H9 (cell line): ENCODE measurements at regions not wholly inside any gene's neighbourhood (a gene's known extent, or its start where the extent isn't known, plus 50 kb on each side); places are given as distances from the start of the nearest gene placed in this dataset.

Source experiments
- DNase-seq: peaks from one replicate; pipeline ENCODE4 v3.0.0-alpha.2; 2017
- H2AFZ ChIP-seq: one replicate; pipeline ENCODE4 v1.6.1; 2013; ENCODE audit warnings: mild to moderate bottlenecking, low read length, control low read depth, moderate library complexity
- H2AK5ac ChIP-seq: 2 replicates; pipeline ENCODE4 v1.6.1; 2013; ENCODE audit warnings: low read length, control low read depth, mixed read lengths; ENCODE audit not compliant: insufficient read length
- H2BK120ac ChIP-seq: one replicate; pipeline ENCODE4 v1.6.1; 2013; ENCODE audit warnings: low read depth, mild to moderate bottlenecking, low read length, control low read depth, inconsistent platforms; ENCODE audit not compliant: poor library complexity, severe bottlenecking
- H2BK12ac ChIP-seq: 2 replicates; pipeline ENCODE4 v1.6.1; 2013; ENCODE audit warnings: low read length, control low read depth, mixed read lengths, low read depth; ENCODE audit not compliant: insufficient read length
- H2BK15ac ChIP-seq: 2 replicates; pipeline ENCODE4 v1.6.1; 2013; ENCODE audit warnings: low read depth, low read length, control low read depth
- H2BK20ac ChIP-seq: one replicate; pipeline ENCODE4 v1.6.1; 2013; ENCODE audit warnings: low read depth, mild to moderate bottlenecking, low read length, control low read depth, inconsistent platforms; ENCODE audit not compliant: poor library complexity, severe bottlenecking
- H2BK5ac ChIP-seq: 2 replicates; pipeline ENCODE4 v1.6.1; 2013; ENCODE audit warnings: low read length, control low read depth, mixed read lengths; ENCODE audit not compliant: insufficient read length
- H3K14ac ChIP-seq: 2 replicates; pipeline ENCODE4 v1.6.1; 2013; ENCODE audit warnings: low read length, control low read depth; ENCODE audit not compliant: insufficient read depth
- H3K18ac ChIP-seq: 2 replicates; pipeline ENCODE4 v1.6.1; 2013; ENCODE audit warnings: low read depth, mild to moderate bottlenecking, mixed read lengths, low read length, control low read depth; ENCODE audit not compliant: insufficient read length
- H3K23ac ChIP-seq: 2 replicates; pipeline ENCODE4 v1.6.1; 2013; ENCODE audit warnings: low read length, control low read depth, mixed read lengths, low read depth; ENCODE audit not compliant: insufficient read length
- H3K23me2 ChIP-seq: 2 replicates; pipeline ENCODE4 v1.6.1; 2013; ENCODE audit warnings: low read depth, mild to moderate bottlenecking, mixed read lengths, low read length, control low read depth; ENCODE audit not compliant: insufficient read length, poor library complexity, severe bottlenecking
- H3K27ac ChIP-seq: 2 replicates; pipeline ENCODE4 v1.5.1; 2013; ENCODE audit warnings: low read length, control low read depth, mixed read lengths, low read depth; ENCODE audit not compliant: insufficient read length
- H3K27me3 ChIP-seq: 2 replicates; pipeline ENCODE4 v1.6.1; 2013; ENCODE audit warnings: low read length, control low read depth, inconsistent platforms; ENCODE audit not compliant: insufficient read depth
- H3K4ac ChIP-seq: 2 replicates; pipeline ENCODE4 v1.6.1; 2013; ENCODE audit warnings: low read depth, mild to moderate bottlenecking, control low read depth, inconsistent platforms, low read length, moderate library complexity
- H3K4me1 ChIP-seq: 2 replicates; pipeline ENCODE4 v1.6.1; 2013; ENCODE audit warnings: low read length, control low read depth, inconsistent platforms; ENCODE audit not compliant: insufficient read depth
- H3K4me2 ChIP-seq: 2 replicates; pipeline ENCODE4 v1.6.1; 2013; ENCODE audit warnings: low read length, control low read depth, mixed read lengths; ENCODE audit not compliant: insufficient read length, insufficient read depth
- H3K56ac ChIP-seq: 2 replicates; pipeline ENCODE4 v1.6.1; 2013; ENCODE audit warnings: low read depth, mild to moderate bottlenecking, mixed read lengths, low read length, control low read depth; ENCODE audit not compliant: insufficient read length
- H3K79me1 ChIP-seq: 2 replicates; pipeline ENCODE4 v1.6.1; 2013; ENCODE audit warnings: low read depth, mild to moderate bottlenecking, moderate library complexity, low read length, control low read depth, inconsistent platforms; ENCODE audit not compliant: insufficient read depth, poor library complexity, severe bottlenecking
- H3K79me2 ChIP-seq: 2 replicates; pipeline ENCODE4 v1.6.1; 2013; ENCODE audit warnings: low read length, control low read depth, inconsistent platforms; ENCODE audit not compliant: insufficient read depth
- H3K9ac ChIP-seq: 2 replicates; pipeline ENCODE4 v1.6.1; 2013; ENCODE audit warnings: low read length, control low read depth, mixed read lengths; ENCODE audit not compliant: insufficient read length; ENCODE audit errors: extremely low read depth
- H3K9me3 ChIP-seq: one replicate; pipeline ENCODE4 v1.6.1; 2013; ENCODE audit warnings: low read depth, low read length, inconsistent platforms; ENCODE audit not compliant: control insufficient read depth
- H3T11ph ChIP-seq: one replicate; pipeline ENCODE4 v1.6.1; 2013; ENCODE audit warnings: mild to moderate bottlenecking, low read length, control low read depth, inconsistent platforms
- H4K20me1 ChIP-seq: one replicate; pipeline ENCODE4 v1.6.1; 2013; ENCODE audit not compliant: control insufficient read depth, insufficient read length, insufficient read depth
- H4K5ac ChIP-seq: 2 replicates; pipeline ENCODE4 v1.6.1; 2013; ENCODE audit warnings: low read depth, mild to moderate bottlenecking, mixed read lengths, low read length, control low read depth; ENCODE audit not compliant: insufficient read length
- H4K8ac ChIP-seq: replicated peaks from 2 replicates; pipeline ENCODE4 v1.6.1; 2013; ENCODE audit warnings: low read length, control low read depth, mixed read lengths, low read depth; ENCODE audit not compliant: insufficient read length
- H4K91ac ChIP-seq: 2 replicates; pipeline ENCODE4 v1.6.1; 2013; ENCODE audit warnings: low read depth, mild to moderate bottlenecking, moderate library complexity, mixed read lengths, low read length, control low read depth; ENCODE audit not compliant: insufficient read length
- H3K27ac Mint-ChIP-seq, 3 experiments: 2 replicates in 2 of 3; 3 replicates in 1 of 3; pipeline ENCODE4 v1.8.0; 2020 to 2021; ENCODE audit warnings: mixed read lengths in 3 of 3, mild to moderate bottlenecking in 1 of 3, moderate library complexity in 1 of 3
- H3K27me3 Mint-ChIP-seq: 2 replicates; pipeline ENCODE4 v1.8.0; 2021; ENCODE audit warnings: low read depth, mild to moderate bottlenecking, moderate library complexity, mixed read lengths
- H3K36me3 Mint-ChIP-seq, 3 experiments: 2 replicates in 2 of 3; 3 replicates in 1 of 3; pipeline ENCODE4 v1.8.0; 2020 to 2021; ENCODE audit warnings: low read depth in 3 of 3, mixed read lengths in 3 of 3; ENCODE audit not compliant: insufficient read depth in 1 of 3
- H3K4me1 Mint-ChIP-seq, 2 experiments: 2 replicates each; pipeline ENCODE4 v1.8.0; 2020; ENCODE audit warnings: mixed read lengths in 2 of 2
- H3K4me3 Mint-ChIP-seq, 2 experiments: 2 replicates in 1 of 2; 3 replicates in 1 of 2; pipeline ENCODE4 v1.8.0; 2020 to 2021; ENCODE audit warnings: mild to moderate bottlenecking in 2 of 2, mixed read lengths in 2 of 2, moderate library complexity in 1 of 2
- H3K9me3 Mint-ChIP-seq, 2 experiments: 2 replicates in 1 of 2; 3 replicates in 1 of 2; pipeline ENCODE4 v1.8.0; 2020; ENCODE audit warnings: mild to moderate bottlenecking in 2 of 2, mixed read lengths in 2 of 2, moderate library complexity in 1 of 2
- WGBS: extraction: QIAGEN DNeasy Blood & Tissue Kit; methylation state at CpG from one replicate; pipeline ENCODE4 v1.1.7; 2013; ENCODE audit warnings: missing lambda C conversion rate, low lambda C conversion rate, mixed read lengths; ENCODE audit not compliant: insufficient read length; ENCODE audit errors: extremely low coverage; 5-methylcytosine and 5-hydroxymethylcytosine counted together
- TF ChIP-seq, protein P1 (sequence below): fragments of 200-600 bp; sonication (generic); conservative IDR thresholded peaks from 3 replicates; pipeline ENCODE4 v1.8.0; 2021; ENCODE audit warnings: antibody characterized with exemption, mild to moderate bottlenecking

DNA sequence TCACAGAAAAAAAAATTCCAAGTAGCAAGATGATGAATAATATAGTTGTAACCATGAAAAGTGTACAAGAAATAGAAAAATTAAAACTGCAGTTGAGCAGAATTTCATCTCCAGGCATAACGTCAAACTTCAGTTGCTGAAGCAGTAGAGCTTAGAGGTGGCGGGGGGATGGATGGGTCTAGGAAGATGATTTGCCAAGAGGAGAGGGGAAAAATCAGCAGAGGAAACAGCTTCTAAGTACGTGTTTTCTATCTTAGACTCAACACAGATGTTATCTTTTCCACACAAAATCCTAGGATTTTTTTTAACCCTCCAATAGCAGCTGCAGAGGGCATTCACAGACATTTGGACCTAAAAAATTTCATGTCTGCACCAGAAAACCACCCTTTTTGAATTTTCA lies 136.0 kb downstream of the OPN5 start:
- Histone ChIP-seq H3K4me1 (no peaks in the 10 kb centered on the region), H3K27me3 (no peaks in the 10 kb centered on the region), H3K23ac (no peak overlapping the region), H3K9me3 (no peaks in the 10 kb centered on the region), H3K4ac (no peak overlapping the region), H3K56ac (no peak overlapping the region), H3K14ac (no peak overlapping the region), H3T11ph (no peak overlapping the region), H2AK5ac (no peak overlapping the region), H3K9ac (no peak overlapping the region), H2BK5ac (no peak overlapping the region), H4K5ac (no peak overlapping the region), H3K79me2 (no peaks in the 10 kb centered on the region), H2BK120ac (no peak overlapping the region), H3K23me2 (no peaks in the 10 kb centered on the region), H3K27ac (no peak overlapping the region), H2AFZ (no peak overlapping the region), H2BK12ac (no peak overlapping the region), H3K79me1 (no peaks in the 10 kb centered on the region), H2BK15ac (no peak overlapping the region), H4K8ac (no peak overlapping the region), H4K91ac (no peak overlapping the region), H3K18ac (no peak overlapping the region), H3K4me2 (no peak overlapping the region), H4K20me1 (no peaks in the 10 kb centered on the region), H2BK20ac (no peak overlapping the region)
- Mint-ChIP-seq H3K4me1 (peaks cover 7 to 11% of the 10 kb centered on the region in 2 experiments), H3K27ac (0 out of 7 replicates have a peak overlapping the region, but pooled peaks of 1 of the 3 experiments have one; percentile 3), H3K9me3 (no peaks in the 10 kb centered on the region), H3K4me3 (no peak overlapping the region), H3K36me3 (no peaks in the 10 kb centered on the region), H3K27me3 (no peaks in the 10 kb centered on the region; the same call in 1 of the 2 replicates)
- DNase-seq, result no peak
- TF ChIP-seq, protein P1, sequence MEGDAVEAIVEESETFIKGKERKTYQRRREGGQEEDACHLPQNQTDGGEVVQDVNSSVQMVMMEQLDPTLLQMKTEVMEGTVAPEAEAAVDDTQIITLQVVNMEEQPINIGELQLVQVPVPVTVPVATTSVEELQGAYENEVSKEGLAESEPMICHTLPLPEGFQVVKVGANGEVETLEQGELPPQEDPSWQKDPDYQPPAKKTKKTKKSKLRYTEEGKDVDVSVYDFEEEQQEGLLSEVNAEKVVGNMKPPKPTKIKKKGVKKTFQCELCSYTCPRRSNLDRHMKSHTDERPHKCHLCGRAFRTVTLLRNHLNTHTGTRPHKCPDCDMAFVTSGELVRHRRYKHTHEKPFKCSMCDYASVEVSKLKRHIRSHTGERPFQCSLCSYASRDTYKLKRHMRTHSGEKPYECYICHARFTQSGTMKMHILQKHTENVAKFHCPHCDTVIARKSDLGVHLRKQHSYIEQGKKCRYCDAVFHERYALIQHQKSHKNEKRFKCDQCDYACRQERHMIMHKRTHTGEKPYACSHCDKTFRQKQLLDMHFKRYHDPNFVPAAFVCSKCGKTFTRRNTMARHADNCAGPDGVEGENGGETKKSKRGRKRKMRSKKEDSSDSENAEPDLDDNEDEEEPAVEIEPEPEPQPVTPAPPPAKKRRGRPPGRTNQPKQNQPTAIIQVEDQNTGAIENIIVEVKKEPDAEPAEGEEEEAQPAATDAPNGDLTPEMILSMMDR, result no peak
- no CpG with 5 or more reads among the region's 3 CpGs for WGBS
